OCI-M2 (cell line): ENCODE measurements at regions not wholly inside any gene's neighbourhood (a gene's known extent, or its start where the extent isn't known, plus 50 kb on each side); places are given as distances from the start of the nearest gene placed in this dataset.
"Not testable (repeated sequence)": the region's sequence is repeated elsewhere in the genome, so short reads cannot be mapped to it uniquely, and the experiment has no call there.

ENCODE experiments used
- DNase-seq: peaks from one replicate; lab custom pipeline; 2025; ENCODE audit not compliant: unreplicated experiment; lab: John Stamatoyannopoulos, UW

DNA sequence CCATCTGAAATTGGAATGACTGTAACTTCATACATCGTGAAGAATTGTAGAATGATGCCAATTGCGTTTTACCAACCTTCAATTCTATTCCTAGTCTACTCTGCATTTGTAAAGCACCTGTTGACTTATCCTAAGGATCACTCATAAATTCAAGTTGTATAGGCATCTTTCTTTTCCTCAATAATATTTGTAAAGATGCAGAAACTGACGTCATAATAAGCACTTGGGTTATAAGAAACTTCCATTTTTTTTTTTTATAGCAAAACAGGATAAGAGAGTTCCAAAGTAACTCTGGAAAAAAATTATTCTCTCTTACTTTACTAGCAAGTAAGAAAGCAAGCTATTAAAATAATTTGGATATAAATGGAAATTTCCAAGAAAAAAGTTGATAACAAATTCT, 1377.4 kb upstream of the ACVR2A start:
- DNase-seq, result no peak

DNA sequence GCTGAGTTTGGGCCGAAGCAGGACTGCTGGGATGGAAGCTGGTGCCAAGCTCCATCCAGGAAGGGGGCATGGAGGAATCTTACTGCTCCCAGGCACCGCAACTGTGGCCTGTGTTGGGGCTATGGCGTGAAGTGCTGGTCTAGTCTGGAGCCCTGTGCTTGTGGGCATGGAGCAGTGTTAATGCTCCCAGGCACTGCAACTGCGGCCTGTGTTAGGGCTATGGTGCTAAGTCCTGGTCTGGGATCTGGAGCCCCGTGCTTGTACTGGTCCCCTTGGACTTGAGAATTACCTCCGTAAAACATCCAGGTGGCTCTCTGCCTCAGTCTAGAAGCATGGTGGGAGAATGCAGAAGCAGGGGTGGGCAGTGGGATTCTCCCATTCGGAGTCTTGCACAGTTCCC, 1379.4 kb upstream of the ACVR2A start:
- DNase-seq, result no peak

DNA sequence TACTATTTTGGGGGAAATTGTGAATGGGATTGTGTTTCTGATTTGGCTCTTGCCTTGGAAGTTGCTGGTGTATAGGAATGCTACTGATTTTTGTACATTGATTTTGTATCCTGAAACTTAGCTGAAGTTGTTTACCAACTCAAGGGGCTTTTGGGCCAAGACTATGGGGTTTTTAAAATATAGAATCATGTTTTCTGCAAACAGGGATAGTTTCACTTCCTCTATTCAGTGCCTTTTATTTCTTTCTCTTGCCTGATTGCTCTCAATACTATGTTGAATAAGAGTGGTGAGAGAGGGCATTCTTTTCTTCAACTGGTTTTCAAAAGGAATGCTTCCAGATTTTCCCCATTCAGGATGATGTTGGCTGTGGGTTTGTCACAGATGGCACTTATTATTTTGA, 1383.8 kb upstream of the ACVR2A start:
- no peak for DNase-seq

DNA sequence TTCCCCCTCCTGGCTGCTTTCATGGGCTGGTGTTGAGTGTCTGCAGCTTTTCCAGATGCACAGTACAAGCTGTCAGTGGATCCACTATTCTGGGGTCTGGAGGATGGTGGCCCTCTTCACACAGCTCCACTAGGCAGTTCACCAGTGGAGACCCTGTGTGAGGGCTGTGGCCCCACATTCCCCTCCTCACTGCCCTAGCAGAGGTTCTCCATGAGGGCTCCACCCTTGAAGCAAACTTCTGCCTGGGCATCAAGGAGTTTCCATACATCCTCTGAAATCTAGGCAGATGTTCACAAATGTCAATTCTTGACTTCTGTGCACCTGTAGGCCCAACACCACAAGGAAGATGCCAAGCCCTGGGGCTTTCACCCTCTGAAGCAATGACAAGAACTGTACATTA, 1386.2 kb upstream of the ACVR2A start:
- DNase-seq, result no peak

DNA sequence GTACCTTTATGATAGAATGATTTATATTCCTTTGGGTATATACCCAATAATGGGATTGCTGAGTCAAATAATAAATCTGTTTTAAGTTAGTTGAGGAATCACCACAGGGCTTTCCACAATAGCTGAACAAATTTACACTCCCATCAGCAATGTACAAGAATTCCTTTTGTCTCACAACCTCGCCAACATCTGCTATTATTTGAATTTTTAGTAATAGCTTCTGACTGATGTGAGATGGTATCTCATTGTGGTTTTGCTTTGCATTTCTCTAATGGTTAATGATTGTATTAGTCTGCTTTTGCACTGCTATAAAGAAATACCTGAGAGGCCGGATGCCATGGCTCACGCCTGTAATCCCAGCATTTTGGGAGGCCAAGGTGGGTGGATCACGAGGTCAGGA, 1387.6 kb upstream of the ACVR2A start:
- no peak for DNase-seq

DNA sequence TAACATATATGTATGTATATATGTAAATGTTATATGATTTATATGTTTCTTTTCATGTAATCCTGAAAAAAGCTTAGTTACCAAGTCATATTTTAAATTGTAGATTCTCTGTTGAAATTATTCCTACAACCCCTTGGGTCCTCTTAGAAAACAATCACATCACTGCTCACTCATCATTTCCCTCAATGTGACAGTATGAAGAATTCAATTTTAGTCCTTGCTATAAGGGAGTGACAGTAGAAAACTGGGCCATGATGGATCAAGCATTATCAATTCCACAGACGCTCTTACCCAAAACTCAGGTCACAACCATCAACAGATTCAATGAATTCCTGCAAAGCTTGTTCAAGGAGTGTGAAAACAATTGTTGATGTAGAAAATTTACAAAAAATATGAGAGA, 1389.5 kb upstream of the ACVR2A start:
- no peak for DNase-seq

DNA sequence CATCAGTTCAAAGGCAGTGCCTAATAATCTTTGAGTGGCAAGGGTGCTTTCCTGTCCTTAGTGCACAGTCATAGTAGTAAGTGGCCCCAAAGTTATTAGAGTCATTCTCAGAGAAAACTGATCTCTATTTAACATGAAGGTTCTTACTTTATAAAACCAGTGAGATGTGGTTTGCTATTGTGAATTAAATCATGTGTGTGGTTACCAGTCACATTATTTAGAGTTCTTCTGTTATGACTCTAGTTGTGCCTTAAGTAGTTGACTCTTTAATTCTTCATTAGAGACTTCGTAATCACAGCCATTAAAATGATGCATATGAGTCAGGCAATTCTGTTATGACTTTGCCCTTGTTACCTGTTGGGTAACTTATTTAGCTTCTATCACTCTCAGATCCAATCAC, 1392.9 kb upstream of the ACVR2A start:
- no peak for DNase-seq

DNA sequence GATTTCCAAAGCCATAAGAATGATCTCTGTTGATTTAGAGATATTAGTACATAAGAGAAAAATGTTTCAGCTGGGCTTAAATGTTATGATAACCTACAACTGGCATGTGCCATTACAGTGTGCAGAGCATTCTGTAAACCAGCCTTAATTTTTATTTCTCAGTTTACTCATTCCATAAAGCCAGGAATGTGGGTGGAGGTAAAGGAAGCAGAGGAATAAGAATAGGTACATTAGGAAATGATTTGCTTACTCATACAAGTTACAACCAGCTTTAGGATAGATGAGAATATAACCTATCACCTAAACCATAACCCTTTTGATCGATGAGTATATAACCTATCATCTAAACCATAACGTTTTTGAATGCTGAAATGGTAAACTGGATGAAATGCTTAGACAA, 1394.7 kb upstream of the ACVR2A start:
- DNase-seq, result no peak

DNA sequence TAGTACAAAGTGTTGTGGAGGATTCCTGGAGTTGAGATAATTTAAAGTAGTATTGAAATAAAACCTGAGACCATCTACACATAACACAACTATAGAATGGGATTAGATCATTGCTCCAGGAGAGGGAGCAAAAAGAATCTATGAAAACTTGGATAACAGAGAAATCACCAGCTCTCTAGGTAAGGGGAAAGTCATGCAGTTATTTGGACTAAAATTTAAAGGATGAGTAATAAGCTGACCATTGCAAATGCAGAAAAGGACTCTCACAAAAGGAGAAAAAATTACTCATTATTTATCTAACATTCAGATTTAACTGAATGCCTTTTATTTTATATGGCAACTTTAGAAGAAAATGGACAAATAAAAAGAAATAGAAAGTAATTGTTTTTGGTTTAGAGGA, 1399.8 kb upstream of the ACVR2A start:
- DNase-seq, result no peak

DNA sequence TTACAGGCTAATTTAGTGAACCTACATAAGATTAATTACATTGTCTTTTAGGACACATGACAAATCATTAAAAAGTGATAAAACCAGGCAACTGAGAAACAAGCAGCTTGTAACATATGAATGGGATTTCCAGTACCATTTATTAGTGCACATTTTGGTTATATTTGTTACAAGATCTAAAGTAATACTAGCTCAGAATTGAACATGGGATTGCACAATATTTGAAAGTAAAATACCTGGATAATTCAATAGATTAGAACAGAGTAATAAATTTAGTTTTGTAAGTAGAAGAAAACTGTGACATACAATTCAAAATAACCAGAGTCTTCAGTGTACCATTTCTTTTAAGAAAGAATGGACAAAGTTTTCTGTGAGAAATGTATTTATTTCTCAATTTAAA, 1400.7 kb upstream of the ACVR2A start:
- no peak for DNase-seq

DNA sequence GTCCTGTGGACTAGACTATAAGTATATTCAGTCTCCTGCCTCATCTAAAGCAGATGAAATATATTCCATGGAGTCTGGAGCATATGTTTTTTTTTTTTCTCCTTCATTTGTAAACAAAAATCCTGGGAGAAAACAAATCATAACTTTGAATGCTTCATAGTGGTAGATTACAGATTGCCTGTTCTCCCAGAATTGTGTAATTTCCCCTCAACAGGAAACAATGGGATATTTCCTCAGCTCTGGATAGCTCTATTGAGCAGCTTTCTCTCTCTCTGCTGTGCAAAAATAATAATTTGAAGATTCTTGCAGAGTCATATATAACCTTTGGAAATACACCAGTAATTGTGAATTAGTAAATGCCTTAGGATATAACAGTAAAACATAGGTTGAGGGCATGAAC, 1406.6 kb upstream of the ACVR2A start:
- DNase-seq, result no peak

DNA sequence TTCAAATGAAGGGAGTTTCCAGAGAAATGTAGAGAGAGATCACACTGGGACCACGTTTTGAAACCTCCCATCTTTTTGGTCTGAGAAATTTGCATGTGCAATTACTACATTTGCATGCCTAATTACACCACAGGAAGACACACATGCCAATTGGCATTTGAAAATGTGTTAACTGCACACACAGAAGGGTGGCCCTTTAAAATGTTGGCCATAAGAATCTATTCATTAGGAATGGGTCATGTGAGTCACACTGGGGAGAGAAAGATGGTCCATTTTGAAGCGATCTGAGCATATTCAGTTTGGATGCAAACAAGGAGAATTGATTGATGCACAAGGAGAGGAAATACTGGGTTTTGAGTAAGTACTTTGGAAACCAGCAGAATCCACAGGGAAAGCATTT, 1407.1 kb upstream of the ACVR2A start:
- DNase-seq, result no peak

DNA sequence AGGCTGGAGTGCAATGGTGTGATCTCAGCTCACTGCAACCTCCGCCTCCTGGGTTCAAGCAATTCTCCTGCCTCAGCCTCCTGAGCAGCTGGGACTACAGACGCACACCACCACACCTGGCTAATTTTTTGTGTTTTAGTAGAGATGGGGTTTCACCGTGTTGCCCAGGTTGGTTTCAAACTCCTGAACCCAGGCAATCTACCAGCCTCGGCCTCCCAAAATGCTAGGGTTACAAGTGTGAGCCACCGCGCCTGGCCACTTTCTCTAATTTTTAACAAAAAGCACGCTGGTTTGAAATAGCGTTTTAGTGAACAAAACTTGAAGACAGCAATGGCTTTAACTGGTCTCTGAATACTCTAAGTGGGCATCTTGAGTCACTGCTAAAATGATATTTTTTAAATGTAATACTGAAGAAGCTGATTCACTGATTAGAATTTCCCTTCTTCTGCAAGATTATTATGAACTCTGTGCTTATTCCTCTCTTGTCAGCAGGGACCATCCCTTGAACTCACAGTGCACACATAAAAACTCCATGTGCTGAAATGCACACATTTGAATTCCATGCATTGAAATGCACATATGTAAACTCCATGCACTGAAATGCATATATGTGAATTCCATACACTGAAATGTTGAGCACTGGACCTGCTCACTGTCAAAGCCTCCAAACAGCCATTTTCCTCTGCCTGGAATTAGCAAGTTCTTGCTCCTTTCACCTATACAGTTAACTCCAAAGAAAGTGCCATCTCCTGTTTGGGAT, 1411.5 kb upstream of the ACVR2A start:
- no peak for DNase-seq

DNA sequence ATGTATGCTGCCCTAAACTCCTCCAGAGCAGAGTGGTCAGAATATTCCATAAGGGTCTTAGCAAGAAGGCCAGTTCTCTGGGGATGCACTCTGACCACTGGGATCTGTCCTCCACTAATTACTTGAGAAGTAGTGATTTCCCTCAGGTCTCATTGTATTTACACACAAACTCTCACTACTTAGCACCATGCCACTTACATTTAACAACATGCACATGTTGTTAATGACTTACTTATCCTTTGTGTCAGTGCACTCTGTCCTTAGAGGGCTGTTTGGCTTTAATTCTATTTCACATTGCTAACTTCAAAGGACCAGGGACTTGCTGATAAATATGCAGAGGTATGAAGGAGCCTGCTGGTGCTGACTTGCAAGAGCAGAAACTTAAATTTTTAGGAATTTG, 1415.5 kb upstream of the ACVR2A start:
- no peak for DNase-seq

DNA sequence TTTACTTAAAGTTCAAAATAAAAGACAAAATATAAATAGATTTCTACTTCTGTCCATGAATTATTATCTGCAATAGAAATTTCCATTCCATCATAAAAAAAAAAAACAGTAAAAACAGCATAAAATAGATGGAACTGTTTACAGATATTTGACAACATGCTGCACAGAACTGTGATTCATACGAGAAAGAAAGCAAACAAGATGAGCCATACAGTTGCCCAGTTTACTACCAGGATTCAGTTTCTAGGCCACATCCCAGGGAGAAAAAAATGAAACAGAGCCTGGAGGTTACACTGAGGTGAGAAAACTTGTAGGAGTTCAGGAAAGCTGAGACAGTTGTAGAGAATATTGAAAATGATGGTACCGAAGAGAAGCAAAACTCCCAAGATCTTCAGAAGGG, 1426.9 kb upstream of the ACVR2A start:
- no peak for DNase-seq

DNA sequence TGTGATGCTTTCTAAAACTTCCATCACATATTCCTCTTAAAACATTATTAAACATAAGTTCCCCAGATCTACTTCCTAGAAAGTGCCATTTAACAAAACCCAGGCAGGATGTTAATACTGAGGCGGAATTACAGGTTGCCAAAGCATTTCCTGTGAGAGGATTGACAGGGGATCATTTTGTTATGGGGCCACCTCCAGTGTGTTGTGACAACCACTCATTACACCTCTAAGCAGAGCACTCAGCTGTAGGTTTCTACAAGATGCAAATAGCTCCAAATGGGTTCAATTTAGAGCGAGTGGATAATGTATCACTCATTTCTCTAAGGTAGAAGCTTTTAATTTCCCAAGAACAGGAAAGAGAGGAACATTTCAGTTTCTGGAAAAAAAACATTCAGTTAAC, 1429.5 kb upstream of the ACVR2A start:
- DNase-seq, result no peak

DNA sequence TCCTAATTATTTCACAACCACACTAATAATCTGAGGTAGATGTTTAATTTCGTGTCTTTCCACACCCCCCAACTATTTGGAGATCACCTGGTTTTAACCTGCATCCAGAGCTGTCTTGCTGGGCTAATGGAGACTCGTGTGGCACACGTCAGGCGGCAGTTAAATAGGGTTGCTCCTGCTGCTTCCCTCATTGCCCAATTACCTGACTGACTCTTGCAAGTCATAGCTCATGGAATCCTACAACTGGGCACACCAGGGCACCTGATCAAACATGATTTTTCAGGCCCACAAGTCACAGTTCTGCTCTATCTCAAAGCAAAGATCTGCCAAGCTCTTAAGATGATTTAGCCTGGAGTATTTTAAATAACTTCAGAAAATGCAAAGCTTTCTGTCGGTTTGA, 1430.4 kb upstream of the ACVR2A start:
- DNase-seq, result no peak

DNA sequence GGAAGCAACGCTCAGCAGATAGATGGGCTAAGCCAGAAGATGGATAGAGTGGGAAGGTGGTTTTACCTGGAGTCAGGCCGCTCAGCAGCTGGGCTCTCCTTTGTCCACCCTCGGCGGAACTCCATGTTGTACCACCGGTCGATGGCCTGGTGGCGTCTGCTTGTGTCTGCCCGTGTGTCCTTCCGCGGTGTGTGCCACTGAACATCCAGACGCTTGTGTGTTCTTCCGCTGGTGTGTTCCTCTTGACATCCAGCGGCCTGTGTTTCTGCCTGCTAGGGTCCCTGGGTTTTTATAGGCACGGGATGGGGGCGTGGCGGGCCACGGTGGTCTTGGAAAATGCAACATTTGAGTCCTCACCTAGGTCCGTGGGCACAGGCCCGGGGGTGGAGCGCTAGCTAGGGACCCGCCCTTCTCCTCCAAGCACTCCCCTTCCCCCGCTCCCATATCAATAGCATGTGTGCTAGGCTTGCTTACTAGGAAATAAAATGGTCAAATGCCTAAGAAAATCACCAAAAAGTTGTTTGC, 1431.7 kb upstream of the ACVR2A start:
- no peak for DNase-seq

DNA sequence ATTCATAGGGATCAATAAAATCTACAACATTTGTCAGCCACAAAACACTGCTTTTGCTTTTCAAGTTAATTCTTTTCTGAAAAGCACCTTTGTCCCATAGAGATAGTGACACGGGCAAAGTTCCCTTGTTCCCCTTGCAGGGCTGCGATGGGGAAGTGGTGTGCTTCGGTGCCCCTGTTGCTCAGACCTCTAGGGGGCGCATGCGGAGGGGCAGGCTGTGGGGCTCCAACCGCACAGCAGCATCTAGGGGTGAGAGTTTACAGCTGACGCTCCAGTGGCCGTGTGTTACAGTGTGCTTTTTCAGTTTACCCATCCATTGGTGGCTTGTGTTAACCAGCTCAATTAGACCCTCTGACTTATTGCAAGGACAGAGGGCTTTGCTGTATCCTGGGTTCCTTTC, 1432.2 kb upstream of the ACVR2A start:
- no peak for DNase-seq

DNA sequence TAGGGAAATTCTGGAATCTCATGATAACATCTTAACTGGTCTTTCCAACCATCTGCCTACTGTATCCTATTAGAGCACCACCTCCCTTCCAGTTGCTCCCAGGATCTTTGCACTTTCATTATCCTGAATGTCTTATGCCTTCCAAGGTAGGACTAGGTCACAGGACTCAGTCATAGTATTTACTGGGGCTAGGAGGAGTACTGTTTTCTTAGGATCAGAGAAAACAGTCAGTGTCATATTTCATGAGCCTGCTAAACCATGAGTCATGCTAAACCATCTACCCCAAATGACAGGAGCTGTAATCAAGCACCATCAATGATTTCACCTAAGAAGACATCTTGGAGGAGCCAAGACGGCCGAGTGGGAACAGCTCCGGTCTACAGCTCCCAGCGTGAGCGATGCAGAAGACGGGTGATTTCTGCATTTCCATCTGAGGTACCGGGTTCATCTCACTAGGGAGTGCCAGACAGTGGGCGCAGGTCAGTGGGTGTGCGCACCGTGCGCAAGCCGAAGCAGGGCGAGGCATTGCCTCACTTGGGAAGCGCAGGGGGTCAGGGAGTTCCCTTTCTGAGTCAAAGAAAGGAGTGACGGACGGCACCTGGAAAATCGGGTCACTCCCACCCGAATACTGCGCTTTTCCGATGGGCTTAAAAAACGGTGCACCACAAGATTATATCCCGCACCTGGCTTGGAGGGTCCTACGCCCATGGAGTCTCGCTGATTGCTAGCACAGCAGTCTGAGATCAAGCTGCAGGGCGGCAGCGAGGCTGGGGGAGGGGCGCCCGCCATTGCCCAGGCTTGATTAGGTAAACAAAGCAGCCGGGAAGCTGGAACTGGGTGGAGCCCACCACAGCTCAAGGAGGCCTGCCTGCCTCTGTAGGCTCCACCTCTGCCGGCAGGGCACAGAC, 1439.2 kb upstream of the ACVR2A start:
- not testable (repeated sequence) for DNase-seq

DNA sequence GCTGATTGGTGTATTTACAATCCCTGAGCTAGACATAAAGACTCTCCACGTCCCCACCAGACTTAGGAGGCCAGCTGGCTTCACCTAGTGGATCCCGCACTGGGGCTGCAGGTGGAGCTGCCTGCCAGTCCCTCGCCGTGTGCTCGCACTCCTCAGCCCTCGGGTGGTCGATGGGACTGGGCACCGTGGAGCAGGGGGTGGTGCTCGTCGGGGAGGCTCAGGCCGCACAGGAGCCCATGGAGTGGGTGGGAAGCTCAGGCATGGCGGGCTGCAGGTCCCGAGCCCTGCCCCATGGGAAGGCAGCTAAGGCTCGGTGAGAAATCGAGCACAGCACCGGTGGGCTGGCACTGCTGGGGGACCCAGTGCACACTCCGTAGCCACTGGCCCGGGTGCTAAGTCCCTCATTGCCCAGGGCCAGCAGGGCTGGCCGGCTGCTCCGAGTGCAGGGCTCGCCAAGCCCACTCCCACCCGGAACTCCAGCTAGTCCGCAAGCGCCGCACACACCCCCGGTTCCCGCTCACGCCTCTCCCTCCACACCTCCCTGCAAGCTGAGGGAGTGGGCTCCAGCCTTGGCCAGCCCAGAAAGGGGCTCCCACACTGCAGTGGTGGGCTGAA, 1441.2 kb upstream of the ACVR2A start:
- DNase-seq, result not testable (repeated sequence)

DNA sequence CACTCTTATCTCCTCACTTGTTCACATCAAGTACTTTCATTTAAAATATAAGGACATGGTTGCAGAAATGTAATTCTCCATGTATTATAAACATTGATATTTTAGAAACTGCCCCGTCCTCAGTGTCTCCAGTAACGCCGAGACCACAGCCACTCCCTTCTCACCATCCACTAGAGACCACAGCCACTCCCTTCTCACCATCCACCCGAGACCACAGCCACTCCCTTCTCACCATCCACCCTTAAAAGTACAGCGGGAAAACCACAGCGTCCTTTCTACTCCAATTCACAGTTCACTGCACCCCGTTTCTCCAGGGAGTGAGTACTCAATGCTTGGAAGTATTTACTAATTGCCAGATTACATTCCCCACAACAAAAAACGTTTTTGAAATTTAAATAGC, 1452.2 kb upstream of the ACVR2A start:
- no peak for DNase-seq
